ENCODE measurements at regions not wholly inside any gene's neighbourhood (a gene's known extent, or its start where the extent isn't known, plus 50 kb on each side); places are given as distances from the start of the nearest gene placed in this dataset.
"Not testable (repeated sequence)": the region's sequence is repeated elsewhere in the genome, so short reads cannot be mapped to it uniquely, and the experiment has no call there.

DNA sequence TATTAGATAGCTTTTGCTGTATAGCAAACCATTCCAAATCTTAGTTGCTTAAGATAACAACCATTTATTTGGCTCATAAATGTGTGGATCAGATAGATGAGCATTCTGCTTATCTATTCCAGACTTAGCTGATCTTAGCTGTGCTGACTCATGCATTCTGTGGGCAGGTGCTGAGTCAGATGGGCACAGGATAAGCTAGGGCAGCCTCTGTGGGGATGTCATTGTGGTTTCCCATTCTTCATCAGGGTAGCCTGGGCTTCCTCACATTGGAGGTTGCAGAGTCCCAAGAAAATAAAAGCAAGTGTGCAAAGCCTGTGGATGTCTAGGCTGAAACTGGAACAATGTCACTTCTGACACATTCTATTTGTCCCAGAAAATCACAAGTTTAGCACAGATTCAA lies 917.0 kb downstream of the TYW1 start:
- Histone ChIP-seq H3K4me3 (ENCODE audit: low read depth in 1 of 3, low read length in 3 of 3) (no peak overlapping the region), H3K9me3 (ENCODE audit: control insufficient read depth in 4 of 4, low read length in 3 of 4) (peaks cover 0 to 3% (median 2%) of the 10 kb centered on the region in 4 donors), H3K4me1 (ENCODE audit: control insufficient read depth in 4 of 4, insufficient read depth in 4 of 4, low read length in 3 of 4) (no peaks in the 10 kb centered on the region), H3K27me3 (ENCODE audit: control insufficient read depth in 4 of 4, insufficient read depth in 4 of 4, low read length in 3 of 4) (no peaks in the 10 kb centered on the region), H3K9ac (ENCODE audit: low read depth in 1 of 2, low read length in 2 of 2) (no peak overlapping the region), H3K36me3 (ENCODE audit: control insufficient read depth in 4 of 4, insufficient read depth in 3 of 4, low read depth in 1 of 4, low read length in 3 of 4) (no peaks in the 10 kb centered on the region), H3K27ac (ENCODE audit: low read depth in 1 of 2, low read length in 2 of 2) (no peak overlapping the region)
- DNase-seq (ENCODE audit: low spot score) = no peak
- TF ChIP-seq, protein P1, sequence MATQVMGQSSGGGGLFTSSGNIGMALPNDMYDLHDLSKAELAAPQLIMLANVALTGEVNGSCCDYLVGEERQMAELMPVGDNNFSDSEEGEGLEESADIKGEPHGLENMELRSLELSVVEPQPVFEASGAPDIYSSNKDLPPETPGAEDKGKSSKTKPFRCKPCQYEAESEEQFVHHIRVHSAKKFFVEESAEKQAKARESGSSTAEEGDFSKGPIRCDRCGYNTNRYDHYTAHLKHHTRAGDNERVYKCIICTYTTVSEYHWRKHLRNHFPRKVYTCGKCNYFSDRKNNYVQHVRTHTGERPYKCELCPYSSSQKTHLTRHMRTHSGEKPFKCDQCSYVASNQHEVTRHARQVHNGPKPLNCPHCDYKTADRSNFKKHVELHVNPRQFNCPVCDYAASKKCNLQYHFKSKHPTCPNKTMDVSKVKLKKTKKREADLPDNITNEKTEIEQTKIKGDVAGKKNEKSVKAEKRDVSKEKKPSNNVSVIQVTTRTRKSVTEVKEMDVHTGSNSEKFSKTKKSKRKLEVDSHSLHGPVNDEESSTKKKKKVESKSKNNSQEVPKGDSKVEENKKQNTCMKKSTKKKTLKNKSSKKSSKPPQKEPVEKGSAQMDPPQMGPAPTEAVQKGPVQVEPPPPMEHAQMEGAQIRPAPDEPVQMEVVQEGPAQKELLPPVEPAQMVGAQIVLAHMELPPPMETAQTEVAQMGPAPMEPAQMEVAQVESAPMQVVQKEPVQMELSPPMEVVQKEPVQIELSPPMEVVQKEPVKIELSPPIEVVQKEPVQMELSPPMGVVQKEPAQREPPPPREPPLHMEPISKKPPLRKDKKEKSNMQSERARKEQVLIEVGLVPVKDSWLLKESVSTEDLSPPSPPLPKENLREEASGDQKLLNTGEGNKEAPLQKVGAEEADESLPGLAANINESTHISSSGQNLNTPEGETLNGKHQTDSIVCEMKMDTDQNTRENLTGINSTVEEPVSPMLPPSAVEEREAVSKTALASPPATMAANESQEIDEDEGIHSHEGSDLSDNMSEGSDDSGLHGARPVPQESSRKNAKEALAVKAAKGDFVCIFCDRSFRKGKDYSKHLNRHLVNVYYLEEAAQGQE (IDR thresholded peaks at IDR 0.05) = no peak
- TF ChIP-seq EGR1 (IDR thresholded peaks at IDR 0.05; ENCODE audit: low read depth in 2 of 2) (no peak), RAD21 (IDR thresholded peaks at IDR 0.05) (no peak), TAF1 (conservative IDR thresholded peaks at IDR 0.05) (no peak), NR2F2 (IDR thresholded peaks at IDR 0.05) (no peak)
- TF ChIP-seq, protein P2, sequence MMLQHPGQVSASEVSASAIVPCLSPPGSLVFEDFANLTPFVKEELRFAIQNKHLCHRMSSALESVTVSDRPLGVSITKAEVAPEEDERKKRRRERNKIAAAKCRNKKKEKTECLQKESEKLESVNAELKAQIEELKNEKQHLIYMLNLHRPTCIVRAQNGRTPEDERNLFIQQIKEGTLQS (IDR thresholded peaks at IDR 0.05) = no peak

DNA sequence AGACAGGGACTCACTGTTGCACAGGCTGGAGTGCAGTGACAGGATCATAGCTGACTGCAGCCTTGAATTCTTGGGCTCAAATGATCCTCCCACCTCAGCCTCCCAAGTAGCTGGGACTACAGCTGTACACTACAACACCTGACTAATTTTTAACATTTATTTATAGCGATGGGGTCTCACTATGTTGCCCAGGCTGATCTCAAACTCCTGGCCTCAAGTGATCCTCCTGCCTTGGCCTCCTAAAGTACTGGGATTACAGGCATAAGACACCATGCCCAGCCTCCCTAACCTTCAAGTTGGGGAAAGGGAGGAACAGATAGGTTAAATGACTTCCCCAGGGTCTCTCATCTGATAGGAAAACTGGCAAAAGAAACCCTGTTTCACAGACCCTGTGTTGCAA lies 919.5 kb downstream of the TYW1 start:
- H3K27me3 ChIP-seq (ENCODE audit: control insufficient read depth in 4 of 4, insufficient read depth in 4 of 4, low read length in 3 of 4); DNase-seq (ENCODE audit: low spot score); H3K27ac ChIP-seq (ENCODE audit: low read depth in 1 of 2, low read length in 2 of 2); H3K36me3 ChIP-seq (ENCODE audit: control insufficient read depth in 4 of 4, insufficient read depth in 3 of 4, low read depth in 1 of 4, low read length in 3 of 4); H3K4me1 ChIP-seq (ENCODE audit: control insufficient read depth in 4 of 4, insufficient read depth in 4 of 4, low read length in 3 of 4); H3K9me3 ChIP-seq (ENCODE audit: control insufficient read depth in 4 of 4, low read length in 3 of 4); H3K4me3 ChIP-seq (ENCODE audit: low read depth in 1 of 3, low read length in 3 of 3); H3K9ac ChIP-seq (ENCODE audit: low read depth in 1 of 2, low read length in 2 of 2): not testable (repeated sequence)
- WGBS = 89% methylated on average over 1 of the region's 1 CpG

DNA sequence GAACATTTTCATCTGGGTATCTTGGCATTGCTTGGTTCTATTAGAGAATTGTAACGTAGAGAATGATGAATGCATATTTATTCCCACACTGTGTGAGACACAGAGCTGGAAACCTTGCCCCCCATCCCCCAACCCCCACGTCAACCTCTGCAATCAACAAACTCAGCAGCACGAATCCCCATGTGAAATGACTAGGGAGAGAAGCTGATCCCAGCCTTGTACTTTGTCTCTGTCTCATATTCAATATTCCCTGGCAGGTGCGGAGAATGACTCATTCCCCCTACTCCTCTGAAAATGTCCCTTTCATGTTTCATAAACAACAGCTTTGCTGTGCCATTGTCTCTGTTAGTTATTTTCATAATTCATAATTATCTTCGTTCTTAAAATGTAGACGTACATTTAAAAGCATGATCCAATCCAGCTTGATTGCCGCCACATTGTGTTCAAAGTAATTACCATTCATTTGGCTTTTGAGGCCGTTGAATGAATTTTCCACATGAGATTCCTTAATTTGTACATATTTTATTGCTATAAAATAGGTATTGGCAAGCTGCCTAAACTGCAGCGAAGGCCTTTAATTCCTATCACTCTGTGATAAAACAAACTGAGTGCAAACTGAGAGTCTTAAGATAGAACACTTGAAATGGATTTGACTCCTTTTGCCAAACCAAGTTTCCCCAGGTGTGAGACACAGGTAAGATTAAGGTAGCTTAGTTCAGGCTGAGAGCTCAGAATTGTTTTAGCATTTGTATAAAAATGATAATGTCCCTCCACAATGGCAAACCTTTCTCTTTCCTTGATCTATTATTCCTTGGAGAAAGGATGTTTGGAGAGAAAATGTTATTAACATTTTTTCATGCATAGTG lies 920.2 kb downstream of the TYW1 start:
- no peak for DNase-seq (ENCODE audit: low spot score)
- H3K9ac ChIP-seq (ENCODE audit: low read depth in 1 of 2, low read length in 2 of 2) = no peak overlapping the region
- no peak overlapping the region for H3K27ac ChIP-seq (ENCODE audit: low read depth in 1 of 2, low read length in 2 of 2)
- no peaks in the 10 kb centered on the region for H3K27me3 ChIP-seq (ENCODE audit: control insufficient read depth in 4 of 4, insufficient read depth in 4 of 4, low read length in 3 of 4)
- WGBS = 77% methylated on average over 9 of the region's 9 CpGs
- H3K4me1 ChIP-seq (ENCODE audit: control insufficient read depth in 4 of 4, insufficient read depth in 4 of 4, low read length in 3 of 4) = no peaks in the 10 kb centered on the region
- H3K9me3 ChIP-seq (ENCODE audit: control insufficient read depth in 4 of 4, low read length in 3 of 4) = peaks cover 0 to 6% (median 3%) of the 10 kb centered on the region in 4 donors
- no peak overlapping the region for H3K4me3 ChIP-seq (ENCODE audit: low read depth in 1 of 3, low read length in 3 of 3)
- H3K36me3 ChIP-seq (ENCODE audit: control insufficient read depth in 4 of 4, insufficient read depth in 3 of 4, low read depth in 1 of 4, low read length in 3 of 4) = no peaks in the 10 kb centered on the region
- no peak for TF ChIP-seq GABPA (IDR thresholded peaks at IDR 0.05 in 1 of 2, conservative IDR thresholded peaks at IDR 0.05 in 1 of 2)
- no peak for TF ChIP-seq RXRA (IDR thresholded peaks at IDR 0.05)
- TF ChIP-seq HNF4A (conservative IDR thresholded peaks at IDR 0.05) = no peak
- TF ChIP-seq, protein P3, sequence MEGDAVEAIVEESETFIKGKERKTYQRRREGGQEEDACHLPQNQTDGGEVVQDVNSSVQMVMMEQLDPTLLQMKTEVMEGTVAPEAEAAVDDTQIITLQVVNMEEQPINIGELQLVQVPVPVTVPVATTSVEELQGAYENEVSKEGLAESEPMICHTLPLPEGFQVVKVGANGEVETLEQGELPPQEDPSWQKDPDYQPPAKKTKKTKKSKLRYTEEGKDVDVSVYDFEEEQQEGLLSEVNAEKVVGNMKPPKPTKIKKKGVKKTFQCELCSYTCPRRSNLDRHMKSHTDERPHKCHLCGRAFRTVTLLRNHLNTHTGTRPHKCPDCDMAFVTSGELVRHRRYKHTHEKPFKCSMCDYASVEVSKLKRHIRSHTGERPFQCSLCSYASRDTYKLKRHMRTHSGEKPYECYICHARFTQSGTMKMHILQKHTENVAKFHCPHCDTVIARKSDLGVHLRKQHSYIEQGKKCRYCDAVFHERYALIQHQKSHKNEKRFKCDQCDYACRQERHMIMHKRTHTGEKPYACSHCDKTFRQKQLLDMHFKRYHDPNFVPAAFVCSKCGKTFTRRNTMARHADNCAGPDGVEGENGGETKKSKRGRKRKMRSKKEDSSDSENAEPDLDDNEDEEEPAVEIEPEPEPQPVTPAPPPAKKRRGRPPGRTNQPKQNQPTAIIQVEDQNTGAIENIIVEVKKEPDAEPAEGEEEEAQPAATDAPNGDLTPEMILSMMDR (IDR thresholded peaks at IDR 0.05; ENCODE audit: low read depth, low read length, missing input control) = no peak
- no peak for TF ChIP-seq FOXA2 (IDR thresholded peaks at IDR 0.05)
- no peak for TF ChIP-seq JUND (IDR thresholded peaks at IDR 0.05)
- TF ChIP-seq SP1 (IDR thresholded peaks at IDR 0.05) = no peak
- TF ChIP-seq YY1 (IDR thresholded peaks at IDR 0.05) = no peak
- no peak for TF ChIP-seq FOXA1 (IDR thresholded peaks at IDR 0.05)
- TF ChIP-seq, protein P1 (IDR thresholded peaks at IDR 0.05) = no peak
- TF ChIP-seq HNF4G (IDR thresholded peaks at IDR 0.05) = no peak
- TF ChIP-seq, protein P4, sequence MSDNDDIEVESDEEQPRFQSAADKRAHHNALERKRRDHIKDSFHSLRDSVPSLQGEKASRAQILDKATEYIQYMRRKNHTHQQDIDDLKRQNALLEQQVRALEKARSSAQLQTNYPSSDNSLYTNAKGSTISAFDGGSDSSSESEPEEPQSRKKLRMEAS (IDR thresholded peaks at IDR 0.05) = no peak
- no peak for TF ChIP-seq RAD21 (IDR thresholded peaks at IDR 0.05)
- TF ChIP-seq EGR1 (IDR thresholded peaks at IDR 0.05; ENCODE audit: low read depth in 2 of 2) = no peak
- no peak for TF ChIP-seq NR2F2 (IDR thresholded peaks at IDR 0.05)
- no peak for TF ChIP-seq TAF1 (conservative IDR thresholded peaks at IDR 0.05)
- TF ChIP-seq, protein P2 (IDR thresholded peaks at IDR 0.05) = no peak
